MV-4-11 (cell line): ENCODE measurements at regions not wholly inside any gene's neighbourhood (a gene's known extent, or its start where the extent isn't known, plus 50 kb on each side); places are given as distances from the start of the nearest gene placed in this dataset.

Experiments
- DNase-seq: peaks from one replicate; lab custom pipeline; 2025; lab: John Stamatoyannopoulos, UW

- no peak for DNase-seq
These were observed 101.4 kb upstream of the MTNR1B start for GRCh38 chr11:92867913-92868619.

- no peak for DNase-seq
These were observed 99.7 kb upstream of the MTNR1B start for GRCh38 chr11:92869716-92870115.

- DNase-seq: no peak
These were observed 99.1 kb upstream of the MTNR1B start for GRCh38 chr11:92870196-92870832.

- DNase-seq: no peak
These were observed 95.9 kb upstream of the MTNR1B start for GRCh38 chr11:92873551-92873950.

- DNase-seq: no peak
These were observed 94.0 kb upstream of the MTNR1B start for GRCh38 chr11:92875473-92875872.

- no peak for DNase-seq
These were observed 90.4 kb upstream of the MTNR1B start for GRCh38 chr11:92879086-92879485.

GRCh38 chr11:92880381-92880780, 89.1 kb upstream of the MTNR1B start:
- DNase-seq: no peak

- DNase-seq: no peak
These were observed 87.5 kb upstream of the MTNR1B start for GRCh38 chr11:92881940-92882450.

GRCh38 chr11:92882828-92883611, 86.4 kb upstream of the MTNR1B start:
- DNase-seq: no peak

GRCh38 chr11:92885600-92885999, 83.9 kb upstream of the MTNR1B start:
- no peak for DNase-seq

GRCh38 chr11:92886243-92886905, 83.1 kb upstream of the MTNR1B start:
- peak; percentile 42 for DNase-seq

GRCh38 chr11:92888696-92889095, 80.8 kb upstream of the MTNR1B start:
- DNase-seq: no peak

GRCh38 chr11:92890846-92891245, 78.6 kb upstream of the MTNR1B start:
- no peak for DNase-seq

- DNase-seq: no peak
These were observed 76.4 kb upstream of the MTNR1B start for GRCh38 chr11:92892802-92893684.

GRCh38 chr11:92894197-92894596, 75.3 kb upstream of the MTNR1B start:
- DNase-seq: no peak

GRCh38 chr11:92897487-92897886, 72.0 kb upstream of the MTNR1B start:
- DNase-seq: no peak

GRCh38 chr11:92902417-92902816, 67.0 kb upstream of the MTNR1B start:
- DNase-seq: no peak

GRCh38 chr11:92907671-92908070, 61.8 kb upstream of the MTNR1B start:
- DNase-seq: no peak

- no peak for DNase-seq
These were observed 60.2 kb upstream of the MTNR1B start for GRCh38 chr11:92909214-92909613.

- DNase-seq: no peak
These were observed 58.0 kb upstream of the MTNR1B start for GRCh38 chr11:92911478-92911877.

- no peak for DNase-seq
These were observed 53.9 kb upstream of the MTNR1B start for GRCh38 chr11:92915551-92915950.
